ENCODE measurements at regions not wholly inside any gene's neighbourhood (a gene's known extent, or its start where the extent isn't known, plus 50 kb on each side); places are given as distances from the start of the nearest gene placed in this dataset.

GRCh38 chr20:16208443-16208842 is 364.8 kb downstream of the KIF16B start:
- Histone ChIP-seq H3K27ac (ENCODE audit: low read length) (no peak overlapping the region), H3K4me3 (ENCODE audit: low read length) (no peak overlapping the region), H3K9me3 (ENCODE audit: insufficient read depth, low read length) (no peaks in the 10 kb centered on the region), H3K4me1 (ENCODE audit: low read length) (peaks cover 19% of the 10 kb centered on the region), H3K36me3 (replicated peaks; ENCODE audit: low read depth, low read length) (no peaks in the 10 kb centered on the region), H2AFZ (ENCODE audit: low read depth, low read length) (no peak overlapping the region), H4K20me1 (ENCODE audit: insufficient read depth, low read length) (no peaks in the 10 kb centered on the region), H3K4me2 (ENCODE audit: low read length) (no peak overlapping the region), H3K9ac (ENCODE audit: low read length) (no peak overlapping the region), H3K79me2 (ENCODE audit: low read length) (no peaks in the 10 kb centered on the region), H3K27me3 (ENCODE audit: low read depth, low read length) (no peaks in the 10 kb centered on the region)
- TF ChIP-seq EZH2phosphoT487 (IDR thresholded peaks at IDR 0.05; ENCODE audit: low read depth) = no peak
- TF ChIP-seq, protein P1, sequence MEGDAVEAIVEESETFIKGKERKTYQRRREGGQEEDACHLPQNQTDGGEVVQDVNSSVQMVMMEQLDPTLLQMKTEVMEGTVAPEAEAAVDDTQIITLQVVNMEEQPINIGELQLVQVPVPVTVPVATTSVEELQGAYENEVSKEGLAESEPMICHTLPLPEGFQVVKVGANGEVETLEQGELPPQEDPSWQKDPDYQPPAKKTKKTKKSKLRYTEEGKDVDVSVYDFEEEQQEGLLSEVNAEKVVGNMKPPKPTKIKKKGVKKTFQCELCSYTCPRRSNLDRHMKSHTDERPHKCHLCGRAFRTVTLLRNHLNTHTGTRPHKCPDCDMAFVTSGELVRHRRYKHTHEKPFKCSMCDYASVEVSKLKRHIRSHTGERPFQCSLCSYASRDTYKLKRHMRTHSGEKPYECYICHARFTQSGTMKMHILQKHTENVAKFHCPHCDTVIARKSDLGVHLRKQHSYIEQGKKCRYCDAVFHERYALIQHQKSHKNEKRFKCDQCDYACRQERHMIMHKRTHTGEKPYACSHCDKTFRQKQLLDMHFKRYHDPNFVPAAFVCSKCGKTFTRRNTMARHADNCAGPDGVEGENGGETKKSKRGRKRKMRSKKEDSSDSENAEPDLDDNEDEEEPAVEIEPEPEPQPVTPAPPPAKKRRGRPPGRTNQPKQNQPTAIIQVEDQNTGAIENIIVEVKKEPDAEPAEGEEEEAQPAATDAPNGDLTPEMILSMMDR (IDR thresholded peaks at IDR 0.05; ENCODE audit: low read depth, low read length) = no peak

GRCh38 chr20:16206817-16207216 is 366.4 kb downstream of the KIF16B start:
- H2AFZ ChIP-seq (ENCODE audit: low read depth, low read length) = no peak overlapping the region
- no peak overlapping the region for H3K27ac ChIP-seq (ENCODE audit: low read length)
- TF ChIP-seq, protein P1 (IDR thresholded peaks at IDR 0.05; ENCODE audit: low read depth, low read length) = peak; percentile 42
- no peak for TF ChIP-seq EZH2phosphoT487 (IDR thresholded peaks at IDR 0.05; ENCODE audit: low read depth)
- H3K4me2 ChIP-seq (ENCODE audit: low read length) = 0 out of 2 replicates have a peak overlapping the region, but pooled peaks have one; percentile 6
- H3K4me3 ChIP-seq (ENCODE audit: low read length) = no peak overlapping the region
- H3K27me3 ChIP-seq (ENCODE audit: low read depth, low read length) = no peaks in the 10 kb centered on the region
- H3K9ac ChIP-seq (ENCODE audit: low read length) = no peak overlapping the region
- no peaks in the 10 kb centered on the region for H3K9me3 ChIP-seq (ENCODE audit: insufficient read depth, low read length)
- H4K20me1 ChIP-seq (ENCODE audit: insufficient read depth, low read length) = no peaks in the 10 kb centered on the region
- no peaks in the 10 kb centered on the region for H3K36me3 ChIP-seq (replicated peaks; ENCODE audit: low read depth, low read length)
- peaks cover 5% of the 10 kb centered on the region for H3K4me1 ChIP-seq (ENCODE audit: low read length)
- H3K79me2 ChIP-seq (ENCODE audit: low read length) = no peaks in the 10 kb centered on the region

DNA sequence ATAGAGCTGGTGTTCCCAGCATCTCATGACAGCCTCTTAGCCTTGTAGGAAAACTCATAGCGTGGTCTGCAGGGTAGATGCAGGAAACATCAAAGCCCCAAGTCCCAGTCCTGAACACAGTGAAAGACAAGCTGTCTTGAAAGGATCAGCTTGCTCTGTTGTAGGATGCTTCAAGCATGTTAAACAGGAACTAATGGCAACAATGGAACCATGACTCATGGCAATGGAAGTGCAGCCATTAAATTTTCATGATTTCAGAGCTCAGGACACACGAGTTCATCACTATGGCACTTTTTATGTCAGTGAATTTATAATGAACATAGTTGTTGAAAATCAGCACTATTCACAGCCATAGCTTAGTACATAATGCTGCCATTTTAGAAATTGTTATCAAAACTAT is 367.7 kb downstream of the KIF16B start:
- H3K4me2 ChIP-seq (ENCODE audit: low read length) = no peak overlapping the region
- no peak overlapping the region for H3K9ac ChIP-seq (ENCODE audit: low read length)
- H3K4me1 ChIP-seq (ENCODE audit: low read length) = peaks cover 5% of the 10 kb centered on the region
- H3K79me2 ChIP-seq (ENCODE audit: low read length) = no peaks in the 10 kb centered on the region
- no peak overlapping the region for H3K27ac ChIP-seq (ENCODE audit: low read length)
- TF ChIP-seq EZH2phosphoT487 (IDR thresholded peaks at IDR 0.05; ENCODE audit: low read depth) = no peak
- TF ChIP-seq, protein P1 (IDR thresholded peaks at IDR 0.05; ENCODE audit: low read depth, low read length) = no peak
- no peak overlapping the region for H2AFZ ChIP-seq (ENCODE audit: low read depth, low read length)
- no peaks in the 10 kb centered on the region for H3K36me3 ChIP-seq (replicated peaks; ENCODE audit: low read depth, low read length)
- no peaks in the 10 kb centered on the region for H3K27me3 ChIP-seq (ENCODE audit: low read depth, low read length)
- H4K20me1 ChIP-seq (ENCODE audit: insufficient read depth, low read length) = no peaks in the 10 kb centered on the region
- no peaks in the 10 kb centered on the region for H3K9me3 ChIP-seq (ENCODE audit: insufficient read depth, low read length)
- no peak overlapping the region for H3K4me3 ChIP-seq (ENCODE audit: low read length)

DNA sequence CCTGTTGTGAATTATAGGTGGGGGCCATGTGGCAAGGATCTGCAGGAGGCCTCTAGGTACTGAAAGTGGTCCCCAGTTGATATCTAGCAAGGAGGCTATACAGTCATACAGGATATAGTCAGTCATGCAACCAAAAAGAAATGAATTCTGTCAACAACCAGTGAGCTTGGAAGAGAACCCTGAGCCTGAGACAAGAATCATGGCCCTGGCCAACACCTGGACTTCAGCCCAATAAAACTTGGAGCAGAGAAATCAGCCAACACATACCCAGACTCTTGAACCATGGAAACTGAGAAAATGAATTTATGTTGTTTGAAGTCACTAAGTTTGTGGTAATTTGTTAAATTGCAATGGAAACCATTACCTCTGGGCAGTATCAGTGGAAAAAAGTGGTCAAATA is 370.2 kb downstream of the KIF16B start:
- H2AFZ ChIP-seq (ENCODE audit: low read depth, low read length) = no peak overlapping the region
- no peak overlapping the region for H3K9ac ChIP-seq (ENCODE audit: low read length)
- peaks cover 5% of the 10 kb centered on the region for H3K4me1 ChIP-seq (ENCODE audit: low read length)
- no peaks in the 10 kb centered on the region for H3K36me3 ChIP-seq (replicated peaks; ENCODE audit: low read depth, low read length)
- no peaks in the 10 kb centered on the region for H3K27me3 ChIP-seq (ENCODE audit: low read depth, low read length)
- H3K9me3 ChIP-seq (ENCODE audit: insufficient read depth, low read length) = no peaks in the 10 kb centered on the region
- no peak overlapping the region for H3K4me3 ChIP-seq (ENCODE audit: low read length)
- no peaks in the 10 kb centered on the region for H4K20me1 ChIP-seq (ENCODE audit: insufficient read depth, low read length)
- TF ChIP-seq EZH2phosphoT487 (IDR thresholded peaks at IDR 0.05; ENCODE audit: low read depth) = no peak
- TF ChIP-seq, protein P1 (IDR thresholded peaks at IDR 0.05; ENCODE audit: low read depth, low read length) = no peak
- no peak overlapping the region for H3K27ac ChIP-seq (ENCODE audit: low read length)
- no peak overlapping the region for H3K4me2 ChIP-seq (ENCODE audit: low read length)
- H3K79me2 ChIP-seq (ENCODE audit: low read length) = no peaks in the 10 kb centered on the region

Data from OCI-LY3 (cell line).